ENCODE measurements at regions not wholly inside any gene's neighbourhood (a gene's known extent, or its start where the extent isn't known, plus 50 kb on each side); places are given as distances from the start of the nearest gene placed in this dataset.

GRCh38 chr11:10978198-10978597 is 120.3 kb upstream of the ZBED5 start:
- ChIA-PET POLR2A (ENCODE audit: partially characterized antibody) (no interaction called here), CTCF (ENCODE audit: partially characterized antibody) (interaction anchor here (0.6 to 1.4 kb wide), 2 partner anchors 42 to 596 kb away, joined by 3 to 4 read pairs; no protein-coding TSS in a partner anchor)
- 100% methylated on average over 1 of the region's 1 CpG; no CpG with 5 or more reads in 1 of the 2 experiments for WGBS, 2 experiments (ENCODE audit: extremely low coverage in 1 of 2, insufficient coverage in 1 of 2, insufficient read length in 1 of 2, insufficient replicate concordance in 2 of 2, low coverage in 1 of 2, low lambda C conversion rate in 2 of 2, missing lambda C conversion rate in 1 of 2)

More at GRCh38 chr11:10978198-10978597, 120.3 kb upstream of the ZBED5 start:
- Histone ChIP-seq H2AFZ (ENCODE audit: low read length) (no peak overlapping the region), H3K9me3 (ENCODE audit: insufficient read depth in 2 of 2, low read depth in 1 of 2, low read length in 1 of 2) (no peaks in the 10 kb centered on the region), H3K4me1 (replicated peaks in 1 of 4; ENCODE audit: control insufficient read depth in 3 of 4, insufficient read depth in 4 of 4, low read length in 3 of 4) (no peaks in the 10 kb centered on the region), H4K91ac (replicated peaks; ENCODE audit: insufficient read length, low read length) (no peak overlapping the region), H3K14ac (ENCODE audit: insufficient read length) (no peak overlapping the region), H3K27me3 (replicated peaks in 1 of 4; ENCODE audit: control insufficient read depth in 3 of 4, extremely low read depth in 1 of 4, insufficient read depth in 3 of 4, low read length in 3 of 4) (no peaks in the 10 kb centered on the region; a peak in 1 of 7 replicates), H3K23me2 (ENCODE audit: low read depth, low read length) (no peaks in the 10 kb centered on the region; the same call in 1 of the 2 replicates), H3K4me2 (ENCODE audit: insufficient read depth in 1 of 2, low read depth in 2 of 2, low read length in 2 of 2) (no peak overlapping the region), H2AK5ac (ENCODE audit: low read depth, low read length) (no peak overlapping the region), H3K9ac (replicated peaks in 1 of 4; ENCODE audit: extremely low read depth in 1 of 4, low read depth in 3 of 4, low read length in 3 of 4) (no peak overlapping the region), H3K79me2 (ENCODE audit: control insufficient read depth in 1 of 2, insufficient read depth in 2 of 2, low read length in 2 of 2) (no peaks in the 10 kb centered on the region), H3K4ac (replicated peaks; ENCODE audit: insufficient read length, low read depth, low read length) (no peak overlapping the region), H4K8ac (ENCODE audit: extremely low read depth, insufficient read depth, low read length) (no peak overlapping the region), H3K4me3 (ENCODE audit: extremely low read depth in 1 of 4, insufficient read depth in 2 of 4, low read depth in 3 of 4, low read length in 4 of 4) (no peak overlapping the region), H4K20me1 (replicated peaks in 1 of 2; ENCODE audit: control insufficient read depth in 1 of 2, insufficient read depth in 2 of 2, low read length in 2 of 2) (no peaks in the 10 kb centered on the region), H4K5ac (ENCODE audit: insufficient read length, low read depth, low read length) (no peak overlapping the region), H2BK12ac (ENCODE audit: low read depth, low read length) (no peak overlapping the region), H3K23ac (ENCODE audit: insufficient read length) (no peak overlapping the region), H3K27ac (ENCODE audit: low read depth, low read length) (no peak overlapping the region), H2BK120ac (replicated peaks; ENCODE audit: low read depth, low read length) (no peak overlapping the region), H3K79me1 (ENCODE audit: low read depth, low read length) (no peaks in the 10 kb centered on the region), H2BK20ac (ENCODE audit: low read length) (no peak overlapping the region), H3K36me3 (ENCODE audit: control insufficient read depth in 2 of 4, insufficient read depth in 4 of 4, low read length in 3 of 4) (no peaks in the 10 kb centered on the region), H2BK5ac (ENCODE audit: low read depth, low read length) (no peak overlapping the region), H3K18ac (ENCODE audit: extremely low read depth, low read length) (no peak overlapping the region), H3K56ac (replicated peaks; ENCODE audit: insufficient read length, low read depth, low read length) (no peak overlapping the region), H2BK15ac (ENCODE audit: low read length) (no peak overlapping the region)
- FAIRE-seq (no peak), DNase-seq (ENCODE audit: low read depth in 1 of 2, low spot score in 2 of 2) (no peak)
- TF ChIP-seq SIN3A (conservative IDR thresholded peaks at IDR 0.05 in 1 of 2, IDR thresholded peaks at IDR 0.05 in 1 of 2; ENCODE audit: low read depth in 1 of 2, low read length in 2 of 2): no peak
- TF ChIP-seq GABPA (IDR thresholded peaks at IDR 0.05; ENCODE audit: borderline replicate concordance, insufficient read depth, low read length): no peak
- no peak for TF ChIP-seq POU5F1 (IDR thresholded peaks at IDR 0.05; ENCODE audit: low read depth, low read length)
- no peak for TF ChIP-seq SP4 (IDR thresholded peaks at IDR 0.05; ENCODE audit: low read length)
- TF ChIP-seq EP300 (IDR thresholded peaks at IDR 0.05; ENCODE audit: borderline replicate concordance in 1 of 2, low read depth in 2 of 2, low read length in 2 of 2): no peak
- no peak for TF ChIP-seq ATF2 (IDR thresholded peaks at IDR 0.05; ENCODE audit: low read length)
- no peak for TF ChIP-seq SP1 (IDR thresholded peaks at IDR 0.05; ENCODE audit: low read depth, low read length)
- TF ChIP-seq NANOG (IDR thresholded peaks at IDR 0.05; ENCODE audit: insufficient read depth, low read depth, low read length, poor library complexity, severe bottlenecking): no peak
- TF ChIP-seq HDAC2 (IDR thresholded peaks at IDR 0.05; ENCODE audit: borderline replicate concordance in 1 of 2, low read depth in 2 of 2, low read length in 2 of 2): no peak
- TF ChIP-seq CHD1 (IDR thresholded peaks at IDR 0.05; ENCODE audit: low read depth, low read length): no peak
- TF ChIP-seq KDM5A (IDR thresholded peaks at IDR 0.05; ENCODE audit: low read length): no peak
- no peak for TF ChIP-seq PHF8 (conservative IDR thresholded peaks at IDR 0.05; ENCODE audit: low read depth, low read length)
- no peak for TF ChIP-seq CEBPB (IDR thresholded peaks at IDR 0.05; ENCODE audit: low read depth, low read length)

Data from H1 (cell line).